ENCODE measurements at regions not wholly inside any gene's neighbourhood (a gene's known extent, or its start where the extent isn't known, plus 50 kb on each side); places are given as distances from the start of the nearest gene placed in this dataset.
"Not testable (repeated sequence)": the region's sequence is repeated elsewhere in the genome, so short reads cannot be mapped to it uniquely, and the experiment has no call there.

GRCh38 chr4:111955001-111955400 is 190.3 kb upstream of the FAM241A start:
- TF ChIP-seq CTCF (IDR thresholded peaks at IDR 0.05; ENCODE audit: insufficient read depth, low read length): no peak

GRCh38 chr4:111957116-111957515 is 188.1 kb upstream of the FAM241A start:
- TF ChIP-seq CTCF (IDR thresholded peaks at IDR 0.05; ENCODE audit: insufficient read depth, low read length): no peak
- H3K4me3 ChIP-seq (ENCODE audit: low read depth, low read length): no peak overlapping the region
- DNase-seq (ENCODE audit: low read depth): no peak

More at GRCh38 chr4:111955001-111955400, 190.3 kb upstream of the FAM241A start:
- H3K4me3 ChIP-seq (ENCODE audit: low read depth, low read length): no peak overlapping the region
- DNase-seq (ENCODE audit: low read depth): no peak

GRCh38 chr4:111957997-111958396 is 187.3 kb upstream of the FAM241A start:
- no peak for TF ChIP-seq CTCF (IDR thresholded peaks at IDR 0.05; ENCODE audit: insufficient read depth, low read length)
- no peak for DNase-seq (ENCODE audit: low read depth)
- H3K4me3 ChIP-seq (ENCODE audit: low read depth, low read length): no peak overlapping the region

GRCh38 chr4:111959222-111959621 is 186.0 kb upstream of the FAM241A start:
- H3K4me3 ChIP-seq (ENCODE audit: low read depth, low read length): no peak overlapping the region
- peak; percentile 32 for DNase-seq (ENCODE audit: low read depth)
- TF ChIP-seq CTCF (IDR thresholded peaks at IDR 0.05; ENCODE audit: insufficient read depth, low read length): no peak

GRCh38 chr4:111960241-111960667 is 185.0 kb upstream of the FAM241A start:
- no peak overlapping the region for H3K4me3 ChIP-seq (ENCODE audit: low read depth, low read length)
- TF ChIP-seq CTCF (IDR thresholded peaks at IDR 0.05; ENCODE audit: insufficient read depth, low read length): no peak
- DNase-seq (ENCODE audit: low read depth): peak; percentile 43

GRCh38 chr4:111961026-111961425 is 184.2 kb upstream of the FAM241A start:
- not testable (repeated sequence) for H3K4me3 ChIP-seq (ENCODE audit: low read depth, low read length); DNase-seq (ENCODE audit: low read depth)

GRCh38 chr4:111961809-111962208 is 183.4 kb upstream of the FAM241A start:
- no peak for TF ChIP-seq CTCF (IDR thresholded peaks at IDR 0.05; ENCODE audit: insufficient read depth, low read length)
- H3K4me3 ChIP-seq (ENCODE audit: low read depth, low read length): no peak overlapping the region
- no peak for DNase-seq (ENCODE audit: low read depth)
